Colonic mucosa (tissue), 4 donors: ENCODE measurements at regions not wholly inside any gene's neighbourhood (a gene's known extent, or its start where the extent isn't known, plus 50 kb on each side); places are given as distances from the start of the nearest gene placed in this dataset.

ENCODE experiments used
- DNase-seq: peaks from one replicate; pipeline ENCODE4 v3.0.0-alpha.2; 2020
- H3K27ac ChIP-seq: fragments of 200-600 bp; one replicate; pipeline ENCODE4 v1.8.0; 2021
- H3K27me3 ChIP-seq: fragments of 200-600 bp; one replicate; pipeline ENCODE4 v1.8.0; 2021
- H3K36me3 ChIP-seq: fragments of 200-600 bp; one replicate; pipeline ENCODE4 v1.8.0; 2021
- H3K4me1 ChIP-seq: fragments of 200-600 bp; one replicate; pipeline ENCODE4 v1.8.0; 2021; ENCODE audit warnings: mild to moderate bottlenecking
- H3K4me3 ChIP-seq: fragments of 200-600 bp; one replicate; pipeline ENCODE4 v1.8.0; 2021
- H3K9ac ChIP-seq, 2 donors: one replicate each; pipeline ENCODE4 v1.7.0; 2013; ENCODE audit warnings: control low read depth in 2 of 2, low read depth in 2 of 2, low read length in 2 of 2
- H3K9me3 ChIP-seq: fragments of 200-600 bp; one replicate; pipeline ENCODE4 v1.8.0; 2021
- intact Hi-C: fragments of 100-400 bp; cut with DNase I; formaldehyde crosslinking; loops from one replicate; pipeline ENCODE4 v1.14.1; 2022
- TF ChIP-seq, protein P1 (sequence below): fragments of 200-600 bp; IDR thresholded peaks from one replicate; pipeline ENCODE4 v1.8.0; 2022; ENCODE audit warnings: antibody characterized with exemption, mild to moderate bottlenecking
- donor health status: healthy.
- donor health status: DM: no; HTN: no; CAD: no.
- donor health status: DM: no; HTN: no; CAD: no.

DNA sequence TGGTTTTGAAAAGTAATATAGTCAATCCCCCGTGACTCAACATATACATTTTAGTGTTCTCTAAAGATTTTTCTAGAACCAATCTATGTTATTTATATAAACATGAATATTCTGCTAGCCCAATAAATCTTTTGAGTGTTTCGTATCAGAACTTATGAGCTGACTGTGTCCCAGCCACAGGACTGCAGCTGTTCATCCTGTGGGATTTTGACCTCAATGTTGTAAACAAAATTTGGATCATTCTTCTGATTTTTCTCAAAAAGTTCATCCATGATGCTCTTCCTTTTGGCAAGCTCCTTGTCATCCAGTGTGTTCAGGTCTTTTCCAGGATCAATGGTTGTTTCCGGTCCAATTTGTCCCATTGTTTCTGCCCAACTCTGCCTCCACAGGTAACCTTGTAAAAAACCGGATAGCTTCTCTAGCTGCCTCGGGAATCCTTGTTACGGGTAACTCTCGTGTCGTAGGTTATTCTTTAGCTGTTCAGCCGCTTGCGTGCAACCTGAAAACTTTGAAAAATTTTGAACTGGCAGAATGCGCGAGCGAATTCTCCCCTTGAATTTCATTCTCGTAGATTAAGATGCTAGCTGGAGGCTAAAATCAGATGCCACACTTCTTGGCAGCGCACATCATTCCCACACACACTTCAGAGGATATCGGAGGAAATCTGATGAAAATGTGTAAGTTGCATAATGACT, 195.2 kb downstream of the SH3BP4 start:
- Histone ChIP-seq H3K9ac (no peak overlapping the region), H3K27me3 (no peaks in the 10 kb centered on the region), H3K4me3 (no peak overlapping the region), H3K4me1 (peaks cover 3% of the 10 kb centered on the region), H3K36me3 (no peaks in the 10 kb centered on the region), H3K27ac (no peak overlapping the region), H3K9me3 (no peaks in the 10 kb centered on the region)
- intact Hi-C loops = loop anchor here (10.0 kb wide), 1 partner anchor 118 kb away; no protein-coding TSS in a partner anchor
- peak; percentile 15 for DNase-seq
- TF ChIP-seq, protein P1, sequence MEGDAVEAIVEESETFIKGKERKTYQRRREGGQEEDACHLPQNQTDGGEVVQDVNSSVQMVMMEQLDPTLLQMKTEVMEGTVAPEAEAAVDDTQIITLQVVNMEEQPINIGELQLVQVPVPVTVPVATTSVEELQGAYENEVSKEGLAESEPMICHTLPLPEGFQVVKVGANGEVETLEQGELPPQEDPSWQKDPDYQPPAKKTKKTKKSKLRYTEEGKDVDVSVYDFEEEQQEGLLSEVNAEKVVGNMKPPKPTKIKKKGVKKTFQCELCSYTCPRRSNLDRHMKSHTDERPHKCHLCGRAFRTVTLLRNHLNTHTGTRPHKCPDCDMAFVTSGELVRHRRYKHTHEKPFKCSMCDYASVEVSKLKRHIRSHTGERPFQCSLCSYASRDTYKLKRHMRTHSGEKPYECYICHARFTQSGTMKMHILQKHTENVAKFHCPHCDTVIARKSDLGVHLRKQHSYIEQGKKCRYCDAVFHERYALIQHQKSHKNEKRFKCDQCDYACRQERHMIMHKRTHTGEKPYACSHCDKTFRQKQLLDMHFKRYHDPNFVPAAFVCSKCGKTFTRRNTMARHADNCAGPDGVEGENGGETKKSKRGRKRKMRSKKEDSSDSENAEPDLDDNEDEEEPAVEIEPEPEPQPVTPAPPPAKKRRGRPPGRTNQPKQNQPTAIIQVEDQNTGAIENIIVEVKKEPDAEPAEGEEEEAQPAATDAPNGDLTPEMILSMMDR = no peak

GRCh38 chr2:235148201-235149170, 196.7 kb downstream of the SH3BP4 start:
- H3K4me1 ChIP-seq = peaks cover 3% of the 10 kb centered on the region
- no peaks in the 10 kb centered on the region for H3K27me3 ChIP-seq
- no peak overlapping the region for H3K9ac ChIP-seq
- peak overlapping the region; percentile 74 for H3K27ac ChIP-seq
- TF ChIP-seq, protein P1 = no peak
- H3K36me3 ChIP-seq = no peaks in the 10 kb centered on the region
- no peaks in the 10 kb centered on the region for H3K9me3 ChIP-seq
- H3K4me3 ChIP-seq = no peak overlapping the region
- peak; percentile 16 for DNase-seq
- intact Hi-C loops = loop anchor here (10.0 kb wide), 1 partner anchor 116 kb away; no protein-coding TSS in a partner anchor

GRCh38 chr2:235149240-235149659, 197.4 kb downstream of the SH3BP4 start:
- intact Hi-C loops = loop anchor here (10.0 kb wide), 1 partner anchor 116 kb away; no protein-coding TSS in a partner anchor
- Histone ChIP-seq H3K27me3 (no peaks in the 10 kb centered on the region), H3K4me1 (peaks cover 3% of the 10 kb centered on the region), H3K4me3 (no peak overlapping the region), H3K36me3 (no peaks in the 10 kb centered on the region), H3K9me3 (no peaks in the 10 kb centered on the region), H3K9ac (no peak overlapping the region), H3K27ac (peak overlapping the region; percentile 74)
- DNase-seq = no peak
- TF ChIP-seq, protein P1 = no peak

DNA sequence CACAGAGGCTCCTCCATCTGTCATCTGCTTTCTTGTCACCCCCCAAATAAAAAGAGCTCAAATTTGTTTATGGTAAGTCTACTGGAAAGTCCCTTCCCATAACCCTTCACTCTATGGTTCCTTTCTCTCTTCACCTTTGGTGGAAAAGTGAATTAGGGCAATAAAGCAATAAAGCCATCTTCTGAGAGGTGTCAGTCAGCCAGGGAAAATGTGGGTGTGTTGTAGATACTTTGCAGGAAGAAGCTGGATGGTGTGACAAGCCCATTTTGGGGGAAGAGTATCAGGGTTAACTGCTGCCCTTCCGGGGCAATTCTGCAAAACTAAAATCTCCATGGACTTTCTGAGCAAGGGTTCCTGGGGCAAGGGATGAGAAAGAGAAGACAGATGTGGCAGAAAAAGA, 197.9 kb downstream of the SH3BP4 start:
- H3K9ac ChIP-seq = no peak overlapping the region
- intact Hi-C loops = loop anchor here (10.0 kb wide), 1 partner anchor 115 kb away; no protein-coding TSS in a partner anchor

DNA sequence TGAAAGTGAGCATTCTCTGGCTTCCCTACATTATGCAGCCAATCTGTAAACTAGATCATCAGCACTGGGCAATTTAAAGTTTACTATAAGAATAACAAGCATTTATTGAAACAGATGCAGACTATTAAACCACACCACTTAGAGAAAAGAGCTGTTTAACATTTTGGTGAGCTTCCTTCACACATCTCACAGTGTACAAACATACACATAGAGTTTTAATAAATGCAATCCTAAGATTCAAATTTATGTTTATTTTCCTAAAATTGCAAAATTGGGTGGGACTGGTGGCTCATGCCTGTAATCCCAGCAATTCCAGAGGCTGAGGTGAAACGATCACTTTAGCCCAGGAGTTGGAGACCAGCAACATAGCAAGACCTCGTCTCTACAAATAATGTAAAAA, 199.3 kb downstream of the SH3BP4 start:
- intact Hi-C loops = no loop called here

More for the DNA sequence above, 197.9 kb downstream of the SH3BP4 start:
- H3K4me3 ChIP-seq = no peak overlapping the region
- peak overlapping the region; percentile 74 for H3K27ac ChIP-seq
- TF ChIP-seq, protein P1 = no peak
- H3K4me1 ChIP-seq = peaks cover 3% of the 10 kb centered on the region
- no peaks in the 10 kb centered on the region for H3K9me3 ChIP-seq
- no peaks in the 10 kb centered on the region for H3K36me3 ChIP-seq
- no peaks in the 10 kb centered on the region for H3K27me3 ChIP-seq
- peak; percentile 74 for DNase-seq

More for the DNA sequence above, 199.3 kb downstream of the SH3BP4 start:
- Histone ChIP-seq H3K27ac (no peak overlapping the region), H3K9me3 (no peaks in the 10 kb centered on the region), H3K4me1 (peaks cover 3% of the 10 kb centered on the region), H3K9ac (no peak overlapping the region), H3K27me3 (no peaks in the 10 kb centered on the region), H3K4me3 (no peak overlapping the region), H3K36me3 (no peaks in the 10 kb centered on the region)
- no peak for DNase-seq
- TF ChIP-seq, protein P1 = no peak
